ENCODE measurements at regions not wholly inside any gene's neighbourhood (a gene's known extent, or its start where the extent isn't known, plus 50 kb on each side); places are given as distances from the start of the nearest gene placed in this dataset.

- ATAC-seq (replicated peaks) (no peak), DNase-seq (no peak)
- no peaks in the 10 kb centered on the region for H3K36me3 Mint-ChIP-seq
- H3K27me3 Mint-ChIP-seq: no peaks in the 10 kb centered on the region
- no peak overlapping the region for H3K27ac Mint-ChIP-seq
- no peak overlapping the region for H3K4me3 Mint-ChIP-seq
- no peaks in the 10 kb centered on the region for H3K4me1 Mint-ChIP-seq
- no peaks in the 10 kb centered on the region for H3K9me3 Mint-ChIP-seq
Measured at GRCh38 chr1:103194060-103194459, 85.7 kb upstream of the COL11A1 start.

GRCh38 chr1:103191327-103191726, 83.0 kb upstream of the COL11A1 start:
- Mint-ChIP-seq H3K27ac (no peak overlapping the region), H3K4me1 (no peaks in the 10 kb centered on the region), H3K36me3 (no peaks in the 10 kb centered on the region), H3K4me3 (no peak overlapping the region), H3K9me3 (peaks cover 0 to 1% of the 10 kb centered on the region in 2 donors), H3K27me3 (no peaks in the 10 kb centered on the region)
- DNase-seq (no peak), ATAC-seq (replicated peaks) (no peak)

- Mint-ChIP-seq H3K27me3 (no peaks in the 10 kb centered on the region), H3K27ac (no peak overlapping the region), H3K4me1 (no peaks in the 10 kb centered on the region), H3K9me3 (peaks cover 0 to 4% of the 10 kb centered on the region in 2 donors), H3K4me3 (no peak overlapping the region), H3K36me3 (no peaks in the 10 kb centered on the region)
- DNase-seq (no peak), ATAC-seq (replicated peaks) (no peak)
Measured at GRCh38 chr1:103190766-103191165, 82.4 kb upstream of the COL11A1 start.

GRCh38 chr1:103187673-103188072, 79.4 kb upstream of the COL11A1 start:
- peaks cover 0 to 8% of the 10 kb centered on the region in 2 donors for H3K9me3 Mint-ChIP-seq
- no peak overlapping the region for H3K27ac Mint-ChIP-seq
- H3K4me1 Mint-ChIP-seq: no peaks in the 10 kb centered on the region
- DNase-seq (no peak), ATAC-seq (replicated peaks) (no peak)
- H3K4me3 Mint-ChIP-seq: no peak overlapping the region
- no peaks in the 10 kb centered on the region for H3K27me3 Mint-ChIP-seq
- H3K36me3 Mint-ChIP-seq: no peaks in the 10 kb centered on the region

- no peak for ATAC-seq (replicated peaks)
- no peaks in the 10 kb centered on the region for H3K4me1 Mint-ChIP-seq
- no peaks in the 10 kb centered on the region for H3K27me3 Mint-ChIP-seq
- H3K9me3 Mint-ChIP-seq: peaks cover 0 to 4% of the 10 kb centered on the region in 2 donors
- no peak overlapping the region for H3K4me3 Mint-ChIP-seq
- no peaks in the 10 kb centered on the region for H3K36me3 Mint-ChIP-seq
- no peak for DNase-seq
- no peak overlapping the region for H3K27ac Mint-ChIP-seq
Measured at GRCh38 chr1:103180660-103181059, 72.3 kb upstream of the COL11A1 start.

- no peak for ATAC-seq (replicated peaks)
- no peaks in the 10 kb centered on the region for H3K36me3 Mint-ChIP-seq
- no peaks in the 10 kb centered on the region for H3K27me3 Mint-ChIP-seq
Measured at GRCh38 chr1:103177108-103177775, 68.9 kb upstream of the COL11A1 start.

GRCh38 chr1:103171041-103171590, 62.8 kb upstream of the COL11A1 start:
- ATAC-seq (replicated peaks) (no peak), DNase-seq (no peak)
- Mint-ChIP-seq H3K27ac (no peak overlapping the region), H3K4me3 (no peak overlapping the region), H3K36me3 (no peaks in the 10 kb centered on the region), H3K27me3 (no peaks in the 10 kb centered on the region), H3K9me3 (peaks cover 3% of the 10 kb centered on the region in 2 donors), H3K4me1 (no peaks in the 10 kb centered on the region)

More at GRCh38 chr1:103177108-103177775, 68.9 kb upstream of the COL11A1 start:
- Mint-ChIP-seq H3K4me1 (no peaks in the 10 kb centered on the region), H3K9me3 (no peaks in the 10 kb centered on the region), H3K27ac (no peak overlapping the region), H3K4me3 (no peak overlapping the region)
- DNase-seq: no peak

GRCh38 chr1:103170609-103171008, 62.3 kb upstream of the COL11A1 start:
- no peak overlapping the region for H3K4me3 Mint-ChIP-seq
- DNase-seq (no peak), ATAC-seq (replicated peaks) (no peak)
- H3K4me1 Mint-ChIP-seq: no peaks in the 10 kb centered on the region
- H3K9me3 Mint-ChIP-seq: peaks cover 5 to 6% of the 10 kb centered on the region in 2 donors
- H3K27me3 Mint-ChIP-seq: no peaks in the 10 kb centered on the region
- no peaks in the 10 kb centered on the region for H3K36me3 Mint-ChIP-seq
- no peak overlapping the region for H3K27ac Mint-ChIP-seq

GRCh38 chr1:103162360-103162759, 54.0 kb upstream of the COL11A1 start:
- peaks cover 6 to 7% of the 10 kb centered on the region in 2 donors for H3K9me3 Mint-ChIP-seq
- no peak overlapping the region for H3K27ac Mint-ChIP-seq
- no peak for DNase-seq
- no peak overlapping the region for H3K4me3 Mint-ChIP-seq
- H3K4me1 Mint-ChIP-seq: no peaks in the 10 kb centered on the region
- ATAC-seq (replicated peaks): no peak
- H3K36me3 Mint-ChIP-seq: no peaks in the 10 kb centered on the region
- no peaks in the 10 kb centered on the region for H3K27me3 Mint-ChIP-seq

GRCh38 chr1:103160281-103160680, 52.0 kb upstream of the COL11A1 start:
- ATAC-seq (replicated peaks) (no peak), DNase-seq (no peak)
- Mint-ChIP-seq H3K27ac (no peak overlapping the region), H3K27me3 (no peaks in the 10 kb centered on the region), H3K4me3 (no peak overlapping the region), H3K36me3 (no peaks in the 10 kb centered on the region), H3K9me3 (peaks cover 0 to 2% of the 10 kb centered on the region in 2 donors), H3K4me1 (no peaks in the 10 kb centered on the region)

Data from stimulated activated naive B cell treated with anti-CD40 and anti-IgM and Interleukin-4, amounts not matched to agents 10 μg/mL and 1 μg/mL and 100 μg/mL, for 72 hours (primary cell).